Testis (tissue), 2 donors: ENCODE measurements at regions not wholly inside any gene's neighbourhood (a gene's known extent, or its start where the extent isn't known, plus 50 kb on each side); places are given as distances from the start of the nearest gene placed in this dataset.
"Not testable (repeated sequence)": the region's sequence is repeated elsewhere in the genome, so short reads cannot be mapped to it uniquely, and the experiment has no call there.

ENCODE experiments used
- DNase-seq: peaks from one replicate; pipeline ENCODE4 v3.0.0-alpha.2; 2019
- H3K27ac ChIP-seq, 2 donors: fragments of 200-600 bp; sonication (generic); one replicate each; pipeline ENCODE4 v1.5.1; 2019
- H3K27me3 ChIP-seq: fragments of 200-600 bp; sonication (generic); one replicate; pipeline ENCODE4 v1.5.1; 2019
- H3K36me3 ChIP-seq: fragments of 200-600 bp; sonication (generic); one replicate; pipeline ENCODE4 v1.5.1; 2017; ENCODE audit warnings: low read depth; ENCODE audit errors: missing control alignments
- H3K4me1 ChIP-seq: fragments of 200-600 bp; sonication (generic); one replicate; pipeline ENCODE4 v1.5.1; 2019
- H3K4me3 ChIP-seq, 2 donors: fragments of 200-600 bp; sonication (generic); one replicate each; pipeline ENCODE4 v1.5.1; 2017 to 2019
- H3K9me3 ChIP-seq: fragments of 200-600 bp; sonication (generic); one replicate; pipeline ENCODE4 v1.5.1; 2017
- CTCF ChIP-seq, 3 experiments: fragments of 450-650 bp in 2 of 3; fragments of 200-600 bp in 1 of 3; sonication (generic) in 1 of 3; IDR thresholded peaks; one replicate each; pipeline ENCODE4 v1.5.1; 2016 to 2019; ENCODE audit warnings: antibody characterized with exemption in 3 of 3, mild to moderate bottlenecking in 2 of 3, moderate library complexity in 1 of 3
- POLR2A ChIP-seq: fragments of 450-650 bp; IDR thresholded peaks from one replicate; pipeline ENCODE4 v1.6.1; 2017; ENCODE audit warnings: antibody characterized with exemption, mild to moderate bottlenecking, moderate library complexity
- WGBS, 2 donors: methylation state at CpG; one replicate each; pipeline ENCODE4 v1.1.5; 2018; 5-methylcytosine and 5-hydroxymethylcytosine counted together
- intact Hi-C: fragments of 100-400 bp; cut with DNase I; formaldehyde crosslinking; loops from one replicate; pipeline ENCODE4 v1.15.1; 2023; ENCODE audit warnings: low total_unique reads

- H3K9me3 ChIP-seq, H3K4me3 ChIP-seq, H3K27ac ChIP-seq, H3K4me1 ChIP-seq, H3K36me3 ChIP-seq, intact Hi-C loops, H3K27me3 ChIP-seq: not testable (repeated sequence)
- WGBS, 2 donors = 40% methylated on average over 1 to 12 of the region's 19 CpGs
- peak; percentile 1 for DNase-seq
Measured at GRCh38 chr12:131206630-131207299, 253.1 kb downstream of the ADGRD1 start.

GRCh38 chr12:131207300-131207660, 253.6 kb downstream of the ADGRD1 start:
- H3K4me1 ChIP-seq, H3K27me3 ChIP-seq, H3K36me3 ChIP-seq, H3K27ac ChIP-seq, H3K9me3 ChIP-seq, H3K4me3 ChIP-seq, intact Hi-C loops: not testable (repeated sequence)
- DNase-seq = peak; percentile 4
- 69% methylated on average over 9 of the region's 12 CpGs; no CpG with 5 or more reads in 1 of the 2 donors for WGBS, 2 donors

GRCh38 chr12:131207841-131208240, 254.1 kb downstream of the ADGRD1 start:
- H3K4me3 ChIP-seq, intact Hi-C loops, H3K4me1 ChIP-seq, H3K36me3 ChIP-seq, H3K27ac ChIP-seq, H3K9me3 ChIP-seq, H3K27me3 ChIP-seq: not testable (repeated sequence)
- DNase-seq = peak; percentile 11
- WGBS, 2 donors = 67% methylated on average over 14 of the region's 21 CpGs; no CpG with 5 or more reads in 1 of the 2 donors

GRCh38 chr12:131208425-131208824, 254.7 kb downstream of the ADGRD1 start:
- H3K4me1 ChIP-seq = no peaks in the 10 kb centered on the region
- H3K27ac ChIP-seq = no peak overlapping the region
- peak; percentile 7 for DNase-seq
- H3K36me3 ChIP-seq = no peaks in the 10 kb centered on the region
- no peak overlapping the region for H3K4me3 ChIP-seq
- 45 to 63% methylated on average over 5 of the region's 5 CpGs for WGBS, 2 donors
- H3K27me3 ChIP-seq = no peaks in the 10 kb centered on the region
- intact Hi-C loops = no loop called here
- no peak for TF ChIP-seq POLR2A
- no peak for TF ChIP-seq CTCF (IDR thresholded peaks at IDR 0.05)
- H3K9me3 ChIP-seq = no peaks in the 10 kb centered on the region

GRCh38 chr12:131209082-131210070, 255.7 kb downstream of the ADGRD1 start:
- TF ChIP-seq POLR2A = no peak
- no peak for TF ChIP-seq CTCF (IDR thresholded peaks at IDR 0.05)
- Histone ChIP-seq H3K27me3 (no peaks in the 10 kb centered on the region), H3K36me3 (no peaks in the 10 kb centered on the region), H3K27ac (no peak overlapping the region), H3K4me1 (no peaks in the 10 kb centered on the region), H3K4me3 (no peak overlapping the region), H3K9me3 (no peaks in the 10 kb centered on the region)
- DNase-seq = no peak
- intact Hi-C loops = no loop called here
- WGBS, 2 donors = 88 to 89% methylated on average over 20 to 21 of the region's 21 CpGs

GRCh38 chr12:131210506-131211339, 257.0 kb downstream of the ADGRD1 start:
- TF ChIP-seq CTCF (IDR thresholded peaks at IDR 0.05) = no peak
- no peak for TF ChIP-seq POLR2A
- no peak for DNase-seq

More at GRCh38 chr12:131210506-131211339, 257.0 kb downstream of the ADGRD1 start:
- Histone ChIP-seq H3K4me3 (no peak overlapping the region), H3K9me3 (no peaks in the 10 kb centered on the region), H3K27ac (no peak overlapping the region), H3K36me3 (no peaks in the 10 kb centered on the region), H3K27me3 (no peaks in the 10 kb centered on the region), H3K4me1 (no peaks in the 10 kb centered on the region)
- 76 to 84% methylated on average over 6 to 13 of the region's 13 CpGs for WGBS, 2 donors
- intact Hi-C loops = no loop called here
